Peyer's patch (tissue), 4 donors: ENCODE measurements at regions not wholly inside any gene's neighbourhood (a gene's known extent, or its start where the extent isn't known, plus 50 kb on each side); places are given as distances from the start of the nearest gene placed in this dataset.

Experiments
- CTCF ChIP-seq, 6 experiments: fragments of 450-650 bp in 4 of 6; fragments of 200-600 bp in 2 of 6; sonication (generic) in 1 of 6; IDR thresholded peaks; one replicate each; pipeline ENCODE4 v1.5.1; 2017 to 2019; ENCODE audit warnings: antibody characterized with exemption in 6 of 6, mild to moderate bottlenecking in 3 of 6, moderate library complexity in 1 of 6
- POLR2A ChIP-seq, 2 donors: fragments of 450-650 bp; IDR thresholded peaks; one replicate each; pipeline ENCODE4 v1.5.1; 2017; ENCODE audit warnings: antibody characterized with exemption in 2 of 2, mild to moderate bottlenecking in 2 of 2, moderate library complexity in 2 of 2

GRCh38 chrX:65933085-65933589 lies 106.7 kb downstream of the VSIG4 start:
- TF ChIP-seq CTCF (IDR thresholded peaks at IDR 0.05) (no peak), POLR2A (IDR thresholded peaks at IDR 0.05) (no peak)
